ENCODE measurements at regions not wholly inside any gene's neighbourhood (a gene's known extent, or its start where the extent isn't known, plus 50 kb on each side); places are given as distances from the start of the nearest gene placed in this dataset.

DNA sequence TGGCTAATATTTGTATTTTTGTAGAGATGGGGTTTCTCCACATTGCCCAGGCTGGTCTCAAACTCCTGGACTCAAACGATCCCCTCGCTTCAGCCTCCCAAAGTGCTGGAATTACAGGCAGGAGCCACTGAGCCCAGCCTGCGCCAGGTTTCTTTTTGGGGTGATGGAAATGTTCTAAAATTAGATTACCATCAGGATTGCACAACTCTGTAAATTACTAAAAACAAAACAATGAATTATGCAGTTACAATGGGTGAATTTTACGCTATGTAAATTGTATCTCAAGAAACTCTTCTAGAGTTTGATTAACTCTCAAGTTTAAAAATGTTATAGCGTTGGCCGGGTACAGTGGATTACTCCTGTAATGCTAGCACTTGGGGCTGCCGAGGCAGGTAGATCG lies 118.9 kb upstream of the TBL1X start:
- intact Hi-C loops (cut with DNase I; ENCODE audit: low total_unique reads) (no loop called here), in situ Hi-C loops (cut with MboI; ENCODE audit: low pct_ligation_motif_present in 1 of 4, low pct_unique_long_range_greater_than_20kb in 1 of 4, low sequenced_read_pairs in 3 of 4) (loop anchor here (10.0 to 25.0 kb wide), 4 partner anchors 109 to 341 kb away; partner anchors contain the start of gene TBL1X (in 2 of the 4))
- Histone ChIP-seq H3K4me3 (no peak overlapping the region), H3K27ac (no peak overlapping the region), H3K36me3 (no peaks in the 10 kb centered on the region), H3K27me3 (no peaks in the 10 kb centered on the region), H3K9me3 (no peaks in the 10 kb centered on the region), H3K4me1 (peaks cover 5 to 14% (median 8%) of the 10 kb centered on the region in 4 donors)
- no peak for TF ChIP-seq POLR2A (IDR thresholded peaks at IDR 0.05)
- no peak for TF ChIP-seq EP300 (IDR thresholded peaks at IDR 0.05; ENCODE audit: low read depth)
- TF ChIP-seq, protein P1, sequence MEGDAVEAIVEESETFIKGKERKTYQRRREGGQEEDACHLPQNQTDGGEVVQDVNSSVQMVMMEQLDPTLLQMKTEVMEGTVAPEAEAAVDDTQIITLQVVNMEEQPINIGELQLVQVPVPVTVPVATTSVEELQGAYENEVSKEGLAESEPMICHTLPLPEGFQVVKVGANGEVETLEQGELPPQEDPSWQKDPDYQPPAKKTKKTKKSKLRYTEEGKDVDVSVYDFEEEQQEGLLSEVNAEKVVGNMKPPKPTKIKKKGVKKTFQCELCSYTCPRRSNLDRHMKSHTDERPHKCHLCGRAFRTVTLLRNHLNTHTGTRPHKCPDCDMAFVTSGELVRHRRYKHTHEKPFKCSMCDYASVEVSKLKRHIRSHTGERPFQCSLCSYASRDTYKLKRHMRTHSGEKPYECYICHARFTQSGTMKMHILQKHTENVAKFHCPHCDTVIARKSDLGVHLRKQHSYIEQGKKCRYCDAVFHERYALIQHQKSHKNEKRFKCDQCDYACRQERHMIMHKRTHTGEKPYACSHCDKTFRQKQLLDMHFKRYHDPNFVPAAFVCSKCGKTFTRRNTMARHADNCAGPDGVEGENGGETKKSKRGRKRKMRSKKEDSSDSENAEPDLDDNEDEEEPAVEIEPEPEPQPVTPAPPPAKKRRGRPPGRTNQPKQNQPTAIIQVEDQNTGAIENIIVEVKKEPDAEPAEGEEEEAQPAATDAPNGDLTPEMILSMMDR (IDR thresholded peaks at IDR 0.05), result no peak
- TF ChIP-seq POLR2AphosphoS5 (IDR thresholded peaks at IDR 0.05), result no peak
- 90% methylated on average over 8 of the region's 8 CpGs; no CpG with 5 or more reads in 1 of the 2 donors for WGBS, 2 donors (ENCODE audit: low coverage in 1 of 2)
- no peak for DNase-seq

GRCh38 chrX:9349572-9350494 lies 115.0 kb upstream of the TBL1X start:
- Histone ChIP-seq H3K4me1 (no peaks in the 10 kb centered on the region), H3K27me3 (no peaks in the 10 kb centered on the region), H3K27ac (no peak overlapping the region), H3K36me3 (no peaks in the 10 kb centered on the region), H3K4me3 (no peak overlapping the region), H3K9me3 (no peaks in the 10 kb centered on the region)
- no peak for TF ChIP-seq POLR2AphosphoS5 (IDR thresholded peaks at IDR 0.05)
- TF ChIP-seq POLR2A (IDR thresholded peaks at IDR 0.05), result no peak
- TF ChIP-seq, protein P1 (IDR thresholded peaks at IDR 0.05), result no peak
- no peak for TF ChIP-seq EP300 (IDR thresholded peaks at IDR 0.05; ENCODE audit: low read depth)
- intact Hi-C loops (cut with DNase I; ENCODE audit: low total_unique reads) (no loop called here), in situ Hi-C loops (cut with MboI; ENCODE audit: low pct_ligation_motif_present in 1 of 4, low pct_unique_long_range_greater_than_20kb in 1 of 4, low sequenced_read_pairs in 3 of 4) (loop anchor here (10.0 to 25.0 kb wide), 4 partner anchors 105 to 337 kb away; partner anchors contain the start of gene TBL1X (in 2 of the 4))
- 72% methylated on average over 11 of the region's 11 CpGs; no CpG with 5 or more reads in 1 of the 2 donors for WGBS, 2 donors (ENCODE audit: low coverage in 1 of 2)
- no peak for DNase-seq

DNA sequence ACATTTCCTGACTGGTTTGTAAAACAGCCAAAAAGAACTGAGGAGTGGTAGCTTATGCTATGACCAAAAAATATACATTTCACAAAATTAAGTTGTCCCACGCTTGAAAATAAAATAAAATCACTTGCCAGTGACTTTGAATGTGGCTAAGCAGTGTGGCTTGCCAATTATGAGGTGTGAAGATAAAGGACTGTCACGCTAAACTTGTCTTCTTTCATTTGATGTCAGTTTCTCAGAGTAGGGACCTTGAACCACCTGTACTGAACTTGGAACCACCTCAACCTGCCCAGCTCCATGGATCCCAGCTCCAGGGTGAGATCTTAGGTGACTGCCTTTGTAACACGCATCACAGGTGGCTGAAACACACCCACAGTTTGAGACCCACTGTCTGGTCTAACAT lies 113.7 kb upstream of the TBL1X start:
- intact Hi-C loops (cut with DNase I; ENCODE audit: low total_unique reads), result no loop called here
- Histone ChIP-seq H3K36me3 (no peaks in the 10 kb centered on the region), H3K27ac (peak overlapping the region in 1 of 4 donors; percentile 30), H3K27me3 (no peaks in the 10 kb centered on the region), H3K4me1 (no peaks in the 10 kb centered on the region), H3K9me3 (no peaks in the 10 kb centered on the region), H3K4me3 (no peak overlapping the region)
- in situ Hi-C loops (cut with MboI; ENCODE audit: low pct_ligation_motif_present in 1 of 4, low pct_unique_long_range_greater_than_20kb in 1 of 4, low sequenced_read_pairs in 3 of 4), result loop anchor here in 1 of 4 donors (10.0 kb wide), 1 partner anchor 104 kb away; no protein-coding TSS in a partner anchor
- no peak for TF ChIP-seq POLR2A (IDR thresholded peaks at IDR 0.05)
- TF ChIP-seq, protein P1 (IDR thresholded peaks at IDR 0.05), result no peak
- no peak for TF ChIP-seq EP300 (IDR thresholded peaks at IDR 0.05; ENCODE audit: low read depth)
- TF ChIP-seq POLR2AphosphoS5 (IDR thresholded peaks at IDR 0.05), result no peak
- WGBS, 2 donors (ENCODE audit: low coverage in 1 of 2), result 75 to 78% methylated on average over 1 to 3 of the region's 3 CpGs
- DNase-seq, result no peak

- TF ChIP-seq, protein P1 (IDR thresholded peaks at IDR 0.05), result no peak
- TF ChIP-seq POLR2A (IDR thresholded peaks at IDR 0.05), result no peak
- TF ChIP-seq EP300 (IDR thresholded peaks at IDR 0.05; ENCODE audit: low read depth), result no peak
- no peak for TF ChIP-seq POLR2AphosphoS5 (IDR thresholded peaks at IDR 0.05)
- in situ Hi-C loops (cut with MboI; ENCODE audit: low pct_ligation_motif_present in 1 of 4, low pct_unique_long_range_greater_than_20kb in 1 of 4, low sequenced_read_pairs in 3 of 4), result loop anchor here in 1 of 4 donors (10.0 kb wide), 1 partner anchor 103 kb away; no protein-coding TSS in a partner anchor
- H3K27me3 ChIP-seq, result no peaks in the 10 kb centered on the region
- no peak overlapping the region for H3K4me3 ChIP-seq
- no peaks in the 10 kb centered on the region for H3K4me1 ChIP-seq
- intact Hi-C loops (cut with DNase I; ENCODE audit: low total_unique reads), result no loop called here
- H3K27ac ChIP-seq, result peak overlapping the region; percentile 16 to 30 (median 22)
- 18 to 37% methylated on average over 3 to 4 of the region's 4 CpGs for WGBS, 2 donors (ENCODE audit: low coverage in 1 of 2)
- H3K9me3 ChIP-seq, result no peaks in the 10 kb centered on the region
- DNase-seq, result no peak
- no peaks in the 10 kb centered on the region for H3K36me3 ChIP-seq
These were observed 112.6 kb upstream of the TBL1X start for GRCh38 chrX:9352243-9352642.
